ENCODE measurements at regions not wholly inside any gene's neighbourhood (a gene's known extent, or its start where the extent isn't known, plus 50 kb on each side); places are given as distances from the start of the nearest gene placed in this dataset.
"Not testable (repeated sequence)": the region's sequence is repeated elsewhere in the genome, so short reads cannot be mapped to it uniquely, and the experiment has no call there.

DNA sequence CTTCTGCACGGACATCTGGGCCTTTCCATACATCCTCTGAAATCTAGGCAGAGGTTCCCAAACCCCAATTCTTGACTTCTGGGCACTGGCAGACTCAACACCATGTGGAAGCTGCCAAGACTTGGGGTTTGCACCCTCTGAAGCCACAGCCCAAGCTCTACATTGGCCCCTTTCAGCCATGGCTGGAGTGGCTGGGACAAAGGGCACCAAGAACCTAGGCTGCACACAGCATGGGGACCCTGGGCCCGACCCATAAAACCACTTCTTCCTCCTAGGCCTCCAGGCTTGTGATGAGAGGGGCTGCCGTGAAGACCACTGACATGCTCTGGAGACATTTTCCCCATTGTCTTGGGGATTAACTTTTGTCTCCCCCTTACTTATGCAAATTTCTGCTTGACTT, 158.0 kb downstream of the GNAI1 start:
- not testable (repeated sequence) for DNase-seq (ENCODE audit: low spot score)

DNA sequence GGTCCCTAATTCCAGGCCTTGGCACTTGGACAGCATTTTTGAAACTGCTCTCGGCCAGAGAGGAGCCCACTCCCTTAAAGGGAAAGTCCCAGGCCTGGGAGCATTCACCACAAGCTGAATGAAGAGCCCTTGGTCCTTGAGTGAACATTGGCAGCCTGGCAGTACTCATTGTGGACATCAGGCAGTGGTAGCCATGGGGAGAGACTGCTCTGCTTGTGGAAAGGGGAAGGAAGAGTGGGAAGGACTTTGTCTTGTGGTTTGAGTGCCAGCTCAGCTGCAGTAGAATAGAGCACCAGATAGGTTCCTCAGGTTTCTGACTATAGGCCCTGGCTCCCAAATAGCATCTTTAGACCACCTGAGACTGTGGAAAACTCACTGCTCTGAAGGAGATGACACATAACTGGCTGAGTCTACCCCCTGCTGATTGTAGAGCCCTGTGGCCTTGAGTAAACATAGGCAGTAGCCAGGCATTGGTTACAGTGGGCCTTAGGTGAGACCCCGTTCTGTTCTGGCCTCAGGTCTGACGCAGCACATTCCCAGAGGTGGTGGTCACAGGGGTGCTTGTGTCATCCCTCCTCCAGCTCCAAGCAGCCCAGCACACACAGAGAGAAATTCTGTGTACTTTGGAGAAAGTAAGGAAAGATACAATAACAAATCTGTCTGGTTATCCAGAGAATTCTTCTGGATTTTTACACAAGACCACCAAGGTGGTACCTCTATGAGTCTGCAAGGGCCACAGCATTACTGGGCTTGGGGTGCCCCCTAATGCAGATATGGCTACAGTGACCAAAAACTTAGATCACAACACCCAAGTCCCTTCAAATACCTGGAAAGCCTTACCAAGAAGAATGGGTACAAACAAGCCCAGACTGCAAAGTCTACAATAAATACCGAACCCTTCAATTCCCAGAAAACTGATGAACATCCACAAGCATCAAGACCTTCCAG, 153.8 kb downstream of the GNAI1 start:
- peak; percentile 31 for DNase-seq (ENCODE audit: low spot score)

DNA sequence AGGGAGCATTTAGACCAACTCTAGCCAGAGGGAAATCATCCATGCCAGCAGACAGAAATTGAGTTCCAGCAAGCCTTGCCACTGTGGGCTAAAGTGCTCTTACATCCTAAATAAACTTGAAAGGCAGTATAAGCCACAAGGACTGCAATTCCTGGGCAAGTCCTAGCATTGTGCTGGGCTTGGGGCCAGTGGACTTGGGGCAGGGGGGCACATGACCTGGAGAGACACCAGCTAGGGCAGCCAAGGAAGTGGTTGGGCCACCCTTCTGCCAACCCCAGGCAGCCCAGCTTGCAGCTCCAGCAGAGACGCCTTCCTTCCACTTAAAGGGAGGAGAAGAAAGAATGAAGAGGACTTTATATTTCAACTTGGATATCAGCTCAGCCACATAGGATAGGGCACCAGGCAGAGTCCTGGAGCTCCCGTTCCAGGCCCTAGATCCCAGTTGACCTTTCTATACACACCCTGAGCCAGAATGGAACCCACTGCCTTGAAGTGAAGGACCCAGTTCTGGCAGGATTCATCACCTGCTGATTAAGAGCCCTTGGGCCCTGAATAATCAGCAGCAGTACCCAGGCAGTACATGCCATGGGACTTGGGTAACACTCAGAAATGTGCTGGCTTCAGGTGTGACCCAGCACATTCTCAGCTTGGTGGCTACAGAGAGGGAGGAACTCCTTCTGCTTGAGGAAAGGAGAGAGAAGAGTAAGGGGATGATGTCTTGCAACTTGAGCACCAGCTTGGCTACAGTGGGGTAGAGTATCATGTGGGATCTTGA, 153.0 kb downstream of the GNAI1 start:
- DNase-seq (ENCODE audit: low spot score), result no peak

DNA sequence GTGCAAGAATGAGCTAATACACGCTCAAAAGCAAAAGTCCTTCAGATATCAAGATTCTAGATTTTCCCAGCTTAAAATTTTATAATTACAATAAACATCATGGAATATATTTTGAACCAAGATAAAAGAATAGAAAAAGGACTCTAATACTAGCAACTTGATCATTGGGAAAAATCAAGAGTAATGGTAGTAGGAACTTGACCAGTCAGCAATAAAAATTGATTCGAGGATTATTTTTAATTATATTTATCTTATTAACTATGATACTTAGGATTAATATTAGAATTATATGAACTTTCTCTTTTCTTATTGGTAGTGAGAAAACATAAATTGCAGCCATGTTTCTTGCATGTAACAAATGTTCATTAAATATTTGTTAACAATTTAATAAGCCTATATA, 152.0 kb downstream of the GNAI1 start:
- DNase-seq (ENCODE audit: low spot score), result no peak

DNA sequence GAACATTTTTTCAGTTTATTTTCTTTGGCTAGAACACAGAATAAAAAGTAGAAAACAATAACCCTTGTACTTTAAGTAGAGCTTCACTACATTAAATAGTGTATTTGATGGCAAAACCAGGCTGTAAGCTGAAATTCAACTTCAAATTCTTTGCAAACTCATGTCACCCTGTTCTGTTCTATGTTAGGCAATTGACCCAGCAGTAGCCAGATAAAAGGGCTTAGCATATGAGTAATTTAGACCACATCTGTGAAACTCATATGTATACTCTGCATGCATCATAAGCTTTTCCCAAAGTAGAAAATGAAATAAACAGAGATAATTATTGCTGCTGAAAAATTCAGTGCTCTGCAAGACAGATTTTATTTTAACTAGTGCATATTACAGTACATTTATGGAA, 150.2 kb downstream of the GNAI1 start:
- no peak for DNase-seq (ENCODE audit: low spot score)

DNA sequence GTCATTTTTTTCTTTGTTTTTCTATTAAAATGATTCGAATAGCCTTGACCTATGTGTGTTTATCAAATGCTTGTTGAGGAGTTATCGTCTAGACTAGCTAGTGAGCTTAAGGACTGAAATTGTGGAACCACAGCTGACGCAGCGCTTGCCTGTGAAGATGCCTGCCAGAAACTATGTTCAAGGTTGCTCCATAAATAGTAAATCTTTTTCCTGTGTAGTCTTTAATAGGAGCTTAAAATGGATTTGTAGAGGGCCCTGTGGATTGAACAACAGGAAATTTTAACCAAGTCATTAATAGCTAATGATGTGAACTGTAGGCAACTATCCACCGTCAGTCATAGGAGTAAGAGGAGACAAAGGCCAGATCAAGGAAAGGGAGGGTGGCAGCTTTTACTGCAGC, 145.1 kb downstream of the GNAI1 start:
- DNase-seq (ENCODE audit: low spot score), result no peak

DNA sequence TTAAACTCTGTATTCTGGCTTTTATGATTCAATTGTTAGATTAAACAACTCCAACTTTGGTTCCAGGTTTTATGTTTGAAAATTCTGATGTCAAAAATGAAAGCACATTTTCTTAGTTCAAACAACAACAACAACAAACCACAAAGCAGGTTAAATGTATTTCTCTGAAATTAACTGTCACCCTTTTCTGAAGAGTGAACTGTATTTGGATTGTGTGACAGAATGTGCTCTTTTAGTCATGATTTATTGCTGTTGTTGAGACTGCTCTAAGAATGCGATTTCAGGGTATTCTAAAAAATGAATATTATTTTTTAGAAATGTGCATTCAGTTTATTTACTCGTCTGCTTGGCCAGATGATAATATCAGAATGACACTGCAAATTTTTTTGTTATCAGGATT, 144.1 kb downstream of the GNAI1 start:
- no peak for DNase-seq (ENCODE audit: low spot score)

DNA sequence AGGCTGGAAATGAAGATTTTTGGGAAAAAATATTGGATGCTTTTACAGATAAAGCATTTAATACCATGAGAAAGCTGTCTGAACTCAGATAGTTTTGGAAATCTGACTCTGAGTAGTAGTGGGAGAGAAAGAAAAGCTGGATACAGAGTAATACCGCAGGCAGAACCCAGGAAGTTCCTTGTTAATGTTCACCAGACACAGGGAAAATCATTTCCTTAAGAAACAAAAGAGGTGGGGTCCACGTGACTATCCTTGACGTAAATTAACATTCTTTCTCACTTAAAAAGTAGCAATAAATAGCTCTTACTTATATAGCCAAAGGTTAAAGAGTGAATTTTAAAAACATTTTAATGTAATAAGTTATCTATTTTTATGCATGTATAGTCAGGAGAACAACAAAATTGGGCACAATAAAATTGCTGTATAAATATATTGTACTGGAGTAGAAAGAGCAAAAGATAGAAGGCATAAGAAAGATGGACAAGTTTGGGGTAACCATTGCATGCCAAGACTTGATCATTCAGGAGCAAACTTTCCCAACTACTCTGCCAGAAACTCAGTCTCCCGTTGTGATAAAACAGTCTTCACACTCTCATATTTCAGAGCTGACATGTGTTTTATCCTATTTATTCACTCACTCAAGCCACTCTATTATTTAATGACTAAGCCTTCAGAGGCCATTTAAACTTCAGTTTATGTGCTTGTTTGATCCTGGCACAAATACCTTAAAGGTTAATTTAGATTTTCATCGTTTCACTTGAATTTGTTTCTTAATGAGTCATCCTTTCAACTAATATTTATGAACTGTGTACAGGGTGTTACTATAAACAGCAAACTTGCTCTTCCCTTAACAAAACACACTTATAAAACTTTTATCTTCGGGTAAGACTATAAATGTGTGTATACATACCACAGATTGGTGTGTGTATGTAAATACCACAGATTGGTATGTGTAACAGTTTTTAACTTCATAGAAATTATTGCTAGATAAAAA, 143.1 kb downstream of the GNAI1 start:
- no peak for DNase-seq (ENCODE audit: low spot score)
